Cardiac fibroblast (primary cell): ENCODE measurements at regions not wholly inside any gene's neighbourhood (a gene's known extent, or its start where the extent isn't known, plus 50 kb on each side); places are given as distances from the start of the nearest gene placed in this dataset.
A peak's percentile ranks its signal among the peaks of the same experiment; 100 is the strongest.
"Not testable (repeated sequence)": the region's sequence is repeated elsewhere in the genome, so short reads cannot be mapped to it uniquely, and the experiment has no call there.

ENCODE experiments used
- DNase-seq, 2 donors: peaks; one replicate each; pipeline versions ENCODE4 v3.0.0 to v3.0.0-alpha.2; 2010; ENCODE audit warnings: low read depth in 2 of 2
- H3K4me3 ChIP-seq, 2 donors: replicated peaks in 1 of 2; 1 replicate in 1 of 2; 2 replicates in 1 of 2; pipeline ENCODE4 v1.5.1; 2011; ENCODE audit warnings: low read depth in 2 of 2, low read length in 2 of 2, mild to moderate bottlenecking in 2 of 2, moderate library complexity in 1 of 2
- TF ChIP-seq, protein P1 (sequence below): IDR thresholded peaks from one replicate; pipeline ENCODE4 v1.5.1; 2011; ENCODE audit warnings: low read depth, mild to moderate bottlenecking, low read length, inconsistent platforms

DNA sequence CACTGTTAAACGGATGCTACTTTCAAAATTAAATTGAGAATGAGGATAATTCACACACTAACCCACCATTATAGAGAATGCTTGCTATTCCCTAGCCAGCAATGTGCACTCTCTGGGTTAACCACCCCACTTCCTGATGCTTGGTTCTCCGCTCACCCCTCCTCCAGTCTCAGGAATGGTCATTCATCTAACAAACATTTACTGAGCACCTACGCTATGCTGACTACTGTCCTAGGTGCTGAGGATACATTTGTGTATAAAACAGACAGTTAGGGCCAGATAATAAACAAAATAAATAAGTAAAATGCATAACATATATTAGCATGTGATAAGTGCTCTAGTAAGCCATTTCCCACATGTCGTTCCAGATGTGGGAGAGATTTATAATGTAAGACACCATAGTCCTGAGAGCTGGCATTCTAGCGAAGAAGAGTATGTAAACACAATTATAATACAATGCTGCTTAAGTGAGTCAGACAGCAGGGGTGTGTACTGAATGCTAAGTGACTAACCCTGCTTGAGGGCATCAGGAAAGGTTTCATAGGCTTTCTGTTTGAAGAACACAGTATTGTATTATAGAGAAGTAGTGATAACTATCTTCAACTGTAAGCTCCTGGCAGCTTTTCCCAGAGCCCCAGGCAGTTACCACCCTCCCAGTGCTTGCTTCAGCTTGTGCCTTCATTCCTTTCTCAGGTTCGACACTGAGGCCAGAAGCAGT, 126.7 kb upstream of the CACHD1 start:
- H3K4me3 ChIP-seq, result no peak overlapping the region
- TF ChIP-seq, protein P1, sequence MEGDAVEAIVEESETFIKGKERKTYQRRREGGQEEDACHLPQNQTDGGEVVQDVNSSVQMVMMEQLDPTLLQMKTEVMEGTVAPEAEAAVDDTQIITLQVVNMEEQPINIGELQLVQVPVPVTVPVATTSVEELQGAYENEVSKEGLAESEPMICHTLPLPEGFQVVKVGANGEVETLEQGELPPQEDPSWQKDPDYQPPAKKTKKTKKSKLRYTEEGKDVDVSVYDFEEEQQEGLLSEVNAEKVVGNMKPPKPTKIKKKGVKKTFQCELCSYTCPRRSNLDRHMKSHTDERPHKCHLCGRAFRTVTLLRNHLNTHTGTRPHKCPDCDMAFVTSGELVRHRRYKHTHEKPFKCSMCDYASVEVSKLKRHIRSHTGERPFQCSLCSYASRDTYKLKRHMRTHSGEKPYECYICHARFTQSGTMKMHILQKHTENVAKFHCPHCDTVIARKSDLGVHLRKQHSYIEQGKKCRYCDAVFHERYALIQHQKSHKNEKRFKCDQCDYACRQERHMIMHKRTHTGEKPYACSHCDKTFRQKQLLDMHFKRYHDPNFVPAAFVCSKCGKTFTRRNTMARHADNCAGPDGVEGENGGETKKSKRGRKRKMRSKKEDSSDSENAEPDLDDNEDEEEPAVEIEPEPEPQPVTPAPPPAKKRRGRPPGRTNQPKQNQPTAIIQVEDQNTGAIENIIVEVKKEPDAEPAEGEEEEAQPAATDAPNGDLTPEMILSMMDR, result no peak
- DNase-seq, result peak; percentile 41 to 76

DNA sequence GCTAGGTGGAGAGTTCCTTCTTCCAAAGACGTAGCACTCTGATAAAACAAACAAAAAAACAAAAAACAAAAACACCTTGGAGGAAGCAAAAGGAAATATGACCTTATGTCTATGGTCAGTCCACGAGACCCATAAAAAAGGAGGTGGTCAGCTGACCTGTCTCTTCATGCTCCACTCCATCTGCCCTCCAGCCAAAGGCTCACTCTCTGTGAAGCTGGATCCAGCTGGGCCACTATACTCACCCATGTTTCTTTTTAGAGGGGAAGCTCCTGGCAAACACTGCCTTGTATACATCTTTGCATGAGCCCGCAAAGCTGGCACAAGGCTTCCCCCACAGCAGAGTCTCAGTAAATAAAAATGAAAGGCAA, 126.1 kb upstream of the CACHD1 start:
- no peak overlapping the region for H3K4me3 ChIP-seq
- TF ChIP-seq, protein P1, result no peak
- DNase-seq, result no peak

DNA sequence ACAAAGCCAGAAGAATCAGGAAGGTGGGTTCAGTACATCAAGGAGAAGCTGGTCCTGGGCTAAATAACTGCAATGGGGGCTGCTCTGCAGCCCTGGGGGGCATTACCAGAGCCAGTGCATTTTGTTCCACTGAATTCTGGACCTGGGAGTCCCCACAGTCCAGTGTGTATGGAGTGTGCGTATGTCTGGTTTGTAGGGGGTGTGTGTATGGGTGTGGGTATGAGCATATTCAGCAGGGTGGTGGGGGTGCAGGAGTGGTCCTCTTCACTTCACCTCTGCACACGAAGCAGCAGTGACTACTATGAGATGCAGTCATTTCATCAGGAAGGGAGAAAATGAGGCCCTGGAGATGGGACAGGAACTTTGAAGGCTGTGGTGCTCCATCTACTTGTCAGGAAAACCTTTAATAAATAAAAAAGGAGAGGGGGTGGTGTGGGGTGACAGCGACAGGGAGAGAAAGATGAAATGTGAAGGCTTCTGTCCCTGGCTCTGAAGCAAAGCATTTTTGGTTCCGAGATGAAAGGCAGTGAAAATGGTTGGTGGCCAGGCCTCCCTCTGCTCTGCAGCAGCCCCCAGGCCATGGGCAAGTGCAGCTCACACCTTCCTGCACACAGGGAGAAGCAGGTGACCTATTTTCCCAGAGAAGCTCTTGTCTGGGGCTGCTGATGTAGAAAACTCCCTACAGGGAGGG, 121.5 kb upstream of the CACHD1 start:
- TF ChIP-seq, protein P1, result no peak
- no peak for DNase-seq
- H3K4me3 ChIP-seq, result no peak overlapping the region

DNA sequence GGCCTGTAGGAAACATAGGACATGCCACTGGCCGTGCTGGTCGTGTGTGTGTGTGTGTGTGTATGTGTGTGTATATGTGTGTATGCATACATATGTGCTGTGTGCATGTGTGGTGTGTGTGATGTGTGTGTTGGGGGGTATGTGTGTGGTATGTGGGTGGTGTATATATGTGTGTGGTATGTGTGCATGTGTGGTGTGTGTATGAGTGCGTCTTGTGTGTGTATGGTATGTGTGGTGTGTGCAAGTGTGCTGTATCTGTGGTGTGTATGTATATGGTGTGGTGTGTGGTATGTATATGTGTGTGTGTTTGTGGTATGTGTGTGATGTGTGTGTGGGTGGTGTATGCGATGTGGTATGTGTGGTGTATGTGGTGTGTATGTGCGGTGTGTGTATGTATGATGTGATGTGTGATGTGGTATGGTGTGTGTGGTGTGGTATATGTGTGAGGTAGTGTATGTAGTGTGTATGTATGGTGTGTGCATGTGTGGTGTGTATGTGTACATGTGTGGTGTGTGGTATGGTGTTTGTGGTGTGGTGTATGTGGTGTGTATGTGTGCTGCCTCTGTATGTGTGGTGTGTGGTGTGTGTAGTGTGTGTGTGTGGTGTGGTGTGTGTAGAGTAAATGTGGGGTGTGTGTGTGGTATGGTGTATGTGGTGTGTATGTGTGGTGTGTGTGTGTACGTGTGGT, 120.8 kb upstream of the CACHD1 start:
- TF ChIP-seq, protein P1, result no peak
- H3K4me3 ChIP-seq, result no peak overlapping the region
- DNase-seq, result no peak

GRCh38 chr1:64355534-64355933, 114.4 kb upstream of the CACHD1 start:
- DNase-seq, H3K4me3 ChIP-seq: not testable (repeated sequence)

DNA sequence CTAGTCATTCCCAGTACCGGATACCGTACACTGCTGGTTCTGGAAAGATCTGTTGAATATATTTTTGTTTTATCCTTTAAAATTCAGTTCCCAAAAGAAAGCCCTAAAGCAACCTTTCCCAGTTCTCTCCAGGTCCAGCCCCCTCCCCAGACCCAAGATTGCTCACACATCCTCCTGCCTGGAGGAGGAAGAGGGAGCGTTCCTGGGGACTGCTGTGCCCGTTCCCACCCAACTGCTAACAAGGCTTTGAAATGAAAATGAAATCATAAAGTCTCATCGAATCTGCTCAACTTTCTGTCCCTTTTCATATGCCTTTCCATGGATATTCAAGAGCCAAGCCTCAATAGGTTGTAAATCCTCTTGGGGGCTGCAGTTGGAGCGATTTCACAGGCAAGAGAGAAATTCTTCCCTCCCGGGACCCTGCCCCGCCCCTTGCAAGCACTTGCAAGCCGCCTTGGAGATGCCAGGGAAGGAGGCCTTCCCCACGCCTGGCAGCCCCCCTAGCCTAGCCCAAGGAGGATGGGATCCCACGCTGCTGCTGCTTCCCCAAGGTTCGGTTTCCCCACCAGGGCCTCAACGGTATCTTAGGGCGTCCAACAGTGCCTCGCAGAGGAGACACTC, 113.2 kb upstream of the CACHD1 start:
- TF ChIP-seq, protein P1, result no peak
- no peak for DNase-seq

DNA sequence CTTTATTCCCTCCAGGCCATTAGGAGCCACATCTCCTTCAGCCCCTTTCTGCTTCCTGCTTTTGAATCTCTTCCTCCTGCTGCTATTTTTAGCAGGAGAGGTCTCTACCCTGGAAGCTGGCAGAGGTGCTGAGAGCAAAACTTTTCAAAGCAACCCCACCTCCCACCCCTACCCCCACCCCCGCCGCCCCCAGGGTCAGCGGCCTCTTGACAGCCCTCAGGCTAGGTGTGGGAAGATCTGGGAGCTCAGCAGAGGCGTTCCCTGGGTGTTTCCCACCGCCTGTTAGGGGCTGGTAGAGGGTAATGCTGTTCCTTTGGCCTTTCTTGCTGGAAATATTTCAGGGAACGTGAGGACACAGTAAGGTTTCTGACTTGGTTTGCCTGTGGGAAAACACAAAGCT, 112.5 kb upstream of the CACHD1 start:
- TF ChIP-seq, protein P1, result no peak
- DNase-seq, result no peak
- no peak overlapping the region for H3K4me3 ChIP-seq

More for the DNA sequence above, 113.2 kb upstream of the CACHD1 start:
- no peak overlapping the region for H3K4me3 ChIP-seq
